ENCODE measurements at regions not wholly inside any gene's neighbourhood (a gene's known extent, or its start where the extent isn't known, plus 50 kb on each side); places are given as distances from the start of the nearest gene placed in this dataset.

DNA sequence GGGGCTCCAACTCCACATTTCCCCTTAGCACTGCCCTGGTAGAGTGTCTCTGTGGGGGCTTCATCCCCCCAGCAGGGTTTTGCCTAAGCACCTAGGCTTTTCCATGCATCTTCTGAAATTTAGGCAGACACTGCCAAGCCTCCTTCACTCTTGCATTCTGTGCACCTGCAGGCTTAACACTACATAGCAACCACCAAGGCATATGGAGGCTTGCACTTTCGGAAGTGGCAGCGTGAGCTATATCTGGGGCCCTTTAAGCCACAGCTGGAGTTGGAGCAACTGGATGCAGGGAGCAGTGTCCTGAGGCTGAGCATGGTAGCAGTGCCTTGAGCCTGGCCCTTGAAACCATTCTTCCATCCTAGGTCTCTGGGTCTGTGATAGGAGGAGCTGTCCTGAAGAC lies 214.8 kb upstream of the RPL34 start:
- TF ChIP-seq TAF1 (IDR thresholded peaks at IDR 0.05; ENCODE audit: low read depth, low read length), result no peak
- no peak for TF ChIP-seq POLR2AphosphoS5 (IDR thresholded peaks at IDR 0.05; ENCODE audit: low read depth, low read length)
- no peak for TF ChIP-seq POLR2A (IDR thresholded peaks at IDR 0.05; ENCODE audit: low read depth, low read length)
- TF ChIP-seq SPI1 (IDR thresholded peaks at IDR 0.05; ENCODE audit: low read depth, low read length), result no peak
- no peak for TF ChIP-seq POU2F2 (IDR thresholded peaks at IDR 0.05; ENCODE audit: low read depth, low read length)
- TF ChIP-seq PAX5 (IDR thresholded peaks at IDR 0.05; ENCODE audit: insufficient read depth, low read length, severe bottlenecking), result no peak
- no peak for DNase-seq (ENCODE audit: insufficient read length, low spot score)
- FAIRE-seq, result no peak

DNA sequence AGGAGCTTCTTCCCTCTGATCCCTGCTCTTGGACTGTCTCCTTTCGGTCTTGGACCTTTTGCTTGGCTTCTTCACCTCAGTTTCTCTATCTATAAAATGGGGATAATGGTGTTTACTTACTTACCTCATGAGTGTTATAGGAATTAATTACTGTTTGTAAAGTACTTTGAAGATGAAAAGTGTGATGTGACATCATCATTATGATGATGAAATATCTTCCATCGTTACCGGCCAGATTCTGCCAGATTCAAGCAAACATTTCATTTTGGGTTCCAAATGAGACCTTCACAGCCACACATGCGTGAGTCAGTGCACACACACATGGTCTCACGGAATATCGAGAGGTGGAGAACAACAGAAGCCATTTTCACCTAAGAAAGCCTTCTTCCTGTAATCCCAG lies 220.1 kb upstream of the RPL34 start:
- FAIRE-seq (no peak), DNase-seq (ENCODE audit: insufficient read length, low spot score) (no peak)
- TF ChIP-seq POLR2A (IDR thresholded peaks at IDR 0.05; ENCODE audit: low read depth, low read length) (no peak), SPI1 (IDR thresholded peaks at IDR 0.05; ENCODE audit: low read depth, low read length) (no peak), POU2F2 (IDR thresholded peaks at IDR 0.05; ENCODE audit: low read depth, low read length) (no peak), TAF1 (IDR thresholded peaks at IDR 0.05; ENCODE audit: low read depth, low read length) (no peak), PAX5 (IDR thresholded peaks at IDR 0.05; ENCODE audit: insufficient read depth, low read length, severe bottlenecking) (no peak), POLR2AphosphoS5 (IDR thresholded peaks at IDR 0.05; ENCODE audit: low read depth, low read length) (no peak)

- no peak for TF ChIP-seq POLR2AphosphoS5 (IDR thresholded peaks at IDR 0.05; ENCODE audit: low read depth, low read length)
- no peak for TF ChIP-seq TAF1 (IDR thresholded peaks at IDR 0.05; ENCODE audit: low read depth, low read length)
- no peak for TF ChIP-seq POU2F2 (IDR thresholded peaks at IDR 0.05; ENCODE audit: low read depth, low read length)
- no peak for TF ChIP-seq POLR2A (IDR thresholded peaks at IDR 0.05; ENCODE audit: low read depth, low read length)
- no peak for TF ChIP-seq SPI1 (IDR thresholded peaks at IDR 0.05; ENCODE audit: low read depth, low read length)
- no peak for TF ChIP-seq PAX5 (IDR thresholded peaks at IDR 0.05; ENCODE audit: insufficient read depth, low read length, severe bottlenecking)
- FAIRE-seq (no peak), DNase-seq (ENCODE audit: insufficient read length, low spot score) (no peak)
Measured at GRCh38 chr4:108399610-108400265, 220.6 kb upstream of the RPL34 start.

DNA sequence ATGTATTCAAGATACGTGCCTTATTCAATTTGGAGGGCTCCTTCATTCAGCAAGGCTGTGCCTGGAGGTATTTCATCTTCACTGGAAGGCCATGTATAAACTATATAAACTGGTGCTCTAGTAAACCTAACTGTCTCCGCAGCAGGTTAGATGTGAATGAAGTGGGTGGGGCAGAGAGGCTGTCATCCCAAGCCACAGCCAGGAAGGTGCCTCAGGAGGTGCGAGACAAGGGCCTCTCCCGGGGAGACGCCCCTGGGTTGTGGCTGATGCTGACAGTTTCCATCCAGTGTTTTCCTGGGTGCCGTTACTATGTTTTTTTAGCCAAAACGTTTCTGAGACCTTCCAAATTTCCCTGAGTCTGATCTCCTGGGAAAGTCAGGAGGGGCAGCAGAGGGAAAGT lies 221.5 kb upstream of the RPL34 start:
- TF ChIP-seq POLR2AphosphoS5 (IDR thresholded peaks at IDR 0.05; ENCODE audit: low read depth, low read length) (no peak), PAX5 (IDR thresholded peaks at IDR 0.05; ENCODE audit: insufficient read depth, low read length, severe bottlenecking) (no peak), SPI1 (IDR thresholded peaks at IDR 0.05; ENCODE audit: low read depth, low read length) (no peak), POU2F2 (IDR thresholded peaks at IDR 0.05; ENCODE audit: low read depth, low read length) (no peak), POLR2A (IDR thresholded peaks at IDR 0.05; ENCODE audit: low read depth, low read length) (no peak), TAF1 (IDR thresholded peaks at IDR 0.05; ENCODE audit: low read depth, low read length) (no peak)

GRCh38 chr4:108398316-108398715 lies 222.1 kb upstream of the RPL34 start:
- TF ChIP-seq PAX5 (IDR thresholded peaks at IDR 0.05; ENCODE audit: insufficient read depth, low read length, severe bottlenecking), result no peak
- TF ChIP-seq POLR2AphosphoS5 (IDR thresholded peaks at IDR 0.05; ENCODE audit: low read depth, low read length), result no peak
- no peak for TF ChIP-seq POU2F2 (IDR thresholded peaks at IDR 0.05; ENCODE audit: low read depth, low read length)
- TF ChIP-seq POLR2A (IDR thresholded peaks at IDR 0.05; ENCODE audit: low read depth, low read length), result no peak
- no peak for TF ChIP-seq TAF1 (IDR thresholded peaks at IDR 0.05; ENCODE audit: low read depth, low read length)
- no peak for TF ChIP-seq SPI1 (IDR thresholded peaks at IDR 0.05; ENCODE audit: low read depth, low read length)
- no peak for DNase-seq (ENCODE audit: insufficient read length, low spot score)
- no peak for FAIRE-seq

More for the DNA sequence above, 221.5 kb upstream of the RPL34 start:
- DNase-seq (ENCODE audit: insufficient read length, low spot score) (no peak), FAIRE-seq (no peak)

DNA sequence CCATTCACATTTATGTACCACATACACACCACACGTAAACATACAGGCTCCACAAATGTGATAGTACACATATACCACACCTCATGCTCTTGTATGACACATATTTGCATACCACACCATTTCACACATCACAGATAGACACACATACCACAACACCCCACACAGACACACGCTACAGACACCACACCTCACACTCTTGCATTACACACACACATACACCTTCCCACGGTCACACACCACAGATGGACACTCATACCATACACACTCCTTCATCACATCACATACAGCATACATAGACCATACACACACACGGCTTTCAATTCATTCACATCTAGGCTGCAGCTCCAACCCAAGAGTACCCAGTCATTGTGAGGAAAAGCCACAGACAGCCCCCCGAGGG lies 222.5 kb upstream of the RPL34 start:
- TF ChIP-seq POLR2A (IDR thresholded peaks at IDR 0.05; ENCODE audit: low read depth, low read length), result no peak
- TF ChIP-seq POLR2AphosphoS5 (IDR thresholded peaks at IDR 0.05; ENCODE audit: low read depth, low read length), result no peak
- TF ChIP-seq SPI1 (IDR thresholded peaks at IDR 0.05; ENCODE audit: low read depth, low read length), result no peak
- no peak for TF ChIP-seq PAX5 (IDR thresholded peaks at IDR 0.05; ENCODE audit: insufficient read depth, low read length, severe bottlenecking)
- no peak for TF ChIP-seq TAF1 (IDR thresholded peaks at IDR 0.05; ENCODE audit: low read depth, low read length)
- no peak for TF ChIP-seq POU2F2 (IDR thresholded peaks at IDR 0.05; ENCODE audit: low read depth, low read length)
- FAIRE-seq, result no peak
- DNase-seq (ENCODE audit: insufficient read length, low spot score), result no peak

- TF ChIP-seq SPI1 (IDR thresholded peaks at IDR 0.05; ENCODE audit: low read depth, low read length), result no peak
- TF ChIP-seq POLR2AphosphoS5 (IDR thresholded peaks at IDR 0.05; ENCODE audit: low read depth, low read length), result no peak
- no peak for TF ChIP-seq PAX5 (IDR thresholded peaks at IDR 0.05; ENCODE audit: insufficient read depth, low read length, severe bottlenecking)
- TF ChIP-seq TAF1 (IDR thresholded peaks at IDR 0.05; ENCODE audit: low read depth, low read length), result no peak
- no peak for TF ChIP-seq POLR2A (IDR thresholded peaks at IDR 0.05; ENCODE audit: low read depth, low read length)
- no peak for TF ChIP-seq POU2F2 (IDR thresholded peaks at IDR 0.05; ENCODE audit: low read depth, low read length)
- FAIRE-seq (peak; percentile 38), DNase-seq (ENCODE audit: insufficient read length, low spot score) (no peak)
Measured at GRCh38 chr4:108396900-108397497, 223.4 kb upstream of the RPL34 start.

GRCh38 chr4:108395786-108396185 lies 224.6 kb upstream of the RPL34 start:
- no peak for DNase-seq (ENCODE audit: insufficient read length, low spot score)
- FAIRE-seq, result no peak
- TF ChIP-seq POU2F2 (IDR thresholded peaks at IDR 0.05; ENCODE audit: low read depth, low read length) (no peak), POLR2AphosphoS5 (IDR thresholded peaks at IDR 0.05; ENCODE audit: low read depth, low read length) (no peak), POLR2A (IDR thresholded peaks at IDR 0.05; ENCODE audit: low read depth, low read length) (no peak), PAX5 (IDR thresholded peaks at IDR 0.05; ENCODE audit: insufficient read depth, low read length, severe bottlenecking) (no peak), TAF1 (IDR thresholded peaks at IDR 0.05; ENCODE audit: low read depth, low read length) (no peak), SPI1 (IDR thresholded peaks at IDR 0.05; ENCODE audit: low read depth, low read length) (no peak)

- no peak for DNase-seq (ENCODE audit: insufficient read length, low spot score)
- TF ChIP-seq POU2F2 (IDR thresholded peaks at IDR 0.05; ENCODE audit: low read depth, low read length) (no peak), PAX5 (IDR thresholded peaks at IDR 0.05; ENCODE audit: insufficient read depth, low read length, severe bottlenecking) (no peak), POLR2A (IDR thresholded peaks at IDR 0.05; ENCODE audit: low read depth, low read length) (no peak), SPI1 (IDR thresholded peaks at IDR 0.05; ENCODE audit: low read depth, low read length) (no peak), TAF1 (IDR thresholded peaks at IDR 0.05; ENCODE audit: low read depth, low read length) (no peak), POLR2AphosphoS5 (IDR thresholded peaks at IDR 0.05; ENCODE audit: low read depth, low read length) (no peak)
- FAIRE-seq, result no peak
Measured at GRCh38 chr4:108393890-108394472, 225.2 kb upstream of the LEF1 start.

All from GM12891 (cell line).